BLaER1 treated with 17β-estradiol and CSF1 and Interleukin-3, amounts not matched to agents 10 nM and 100 nM (cell line): ENCODE measurements at regions not wholly inside any gene's neighbourhood (a gene's known extent, or its start where the extent isn't known, plus 50 kb on each side); places are given as distances from the start of the nearest gene placed in this dataset.

Source experiments
- H3K27ac ChIP-seq, 11 experiments: shearing (Covaris generic); formaldehyde crosslinking; 2 replicates each; pipeline ENCODE4 v1.8.1; 2022
- H3K27me3 ChIP-seq, 11 experiments: shearing (Covaris generic); formaldehyde crosslinking; 2 replicates each; pipeline ENCODE4 v1.8.1; 2022
- H3K36me3 ChIP-seq, 11 experiments: shearing (Covaris generic); formaldehyde crosslinking; 2 replicates each; pipeline ENCODE4 v1.8.1; 2022
- H3K4me1 ChIP-seq, 10 experiments: shearing (Covaris generic); formaldehyde crosslinking; 2 replicates each; pipeline ENCODE4 v1.8.1; 2022
- H3K4me2 ChIP-seq, 11 experiments: shearing (Covaris generic); formaldehyde crosslinking; 2 replicates each; pipeline ENCODE4 v1.8.1; 2022
- H3K4me3 ChIP-seq, 10 experiments: shearing (Covaris generic); formaldehyde crosslinking; 2 replicates each; pipeline ENCODE4 v1.8.1; 2022
- H3K9ac ChIP-seq, 11 experiments: shearing (Covaris generic); formaldehyde crosslinking; 2 replicates each; pipeline ENCODE4 v1.8.1; 2022
- H3K9me3 ChIP-seq, 11 experiments: shearing (Covaris generic); formaldehyde crosslinking; replicated peaks in 1 of 11; 2 replicates each; pipeline ENCODE4 v1.8.1; 2022
- H4K20me1 ChIP-seq, 11 experiments: shearing (Covaris generic); formaldehyde crosslinking; 2 replicates each; pipeline ENCODE4 v1.8.1; 2022
- Cebpa-rat ChIP-seq, 11 experiments: shearing (Covaris generic); IDR thresholded peaks; 2 replicates each; pipeline ENCODE4 v1.8.1; 2022

GRCh38 chr5:82603033-82603987, 325.2 kb upstream of the RPS23 start:
- Histone ChIP-seq H3K4me3 (no peak overlapping the region), H3K36me3 (no peaks in the 10 kb centered on the region), H3K9me3 (peaks cover 0 to 10% (median 0%) of the 10 kb centered on the region in 11 experiments; a peak in 1 of 22 replicates), H3K27ac (no peak overlapping the region), H3K4me1 (peaks cover 0 to 8% (median 0%) of the 10 kb centered on the region in 10 experiments; a peak in 2 of 20 replicates), H4K20me1 (no peaks in the 10 kb centered on the region), H3K27me3 (no peaks in the 10 kb centered on the region), H3K9ac (no peak overlapping the region), H3K4me2 (0 out of 22 replicates have a peak overlapping the region, but pooled peaks of 1 of the 11 experiments have one; percentile 18)
- TF ChIP-seq Cebpa-rat (IDR thresholded peaks at IDR 0.05), result no peak

- Histone ChIP-seq H3K4me2 (no peak overlapping the region), H3K27me3 (no peaks in the 10 kb centered on the region), H3K4me1 (peaks cover 0 to 8% (median 0%) of the 10 kb centered on the region in 10 experiments; a peak in 2 of 20 replicates), H3K27ac (no peak overlapping the region), H3K36me3 (no peaks in the 10 kb centered on the region), H3K9me3 (peaks cover 0 to 10% (median 0%) of the 10 kb centered on the region in 11 experiments; a peak in 1 of 22 replicates), H4K20me1 (no peaks in the 10 kb centered on the region), H3K9ac (no peak overlapping the region), H3K4me3 (no peak overlapping the region)
- no peak for TF ChIP-seq Cebpa-rat (IDR thresholded peaks at IDR 0.05)
Observed at GRCh38 chr5:82601861-82602260, 323.7 kb upstream of the RPS23 start.

GRCh38 chr5:82601077-82601476, 322.9 kb upstream of the RPS23 start:
- Histone ChIP-seq H4K20me1 (no peaks in the 10 kb centered on the region), H3K4me3 (no peak overlapping the region), H3K27me3 (no peaks in the 10 kb centered on the region), H3K36me3 (no peaks in the 10 kb centered on the region), H3K4me2 (no peak overlapping the region), H3K4me1 (peaks cover 0 to 8% (median 0%) of the 10 kb centered on the region in 10 experiments; a peak in 2 of 20 replicates), H3K9ac (no peak overlapping the region), H3K27ac (no peak overlapping the region), H3K9me3 (peaks cover 0 to 10% (median 0%) of the 10 kb centered on the region in 11 experiments; a peak in 1 of 22 replicates)
- TF ChIP-seq Cebpa-rat (IDR thresholded peaks at IDR 0.05), result no peak

GRCh38 chr5:82599692-82600091, 321.5 kb upstream of the RPS23 start:
- peaks cover 0 to 8% (median 0%) of the 10 kb centered on the region in 10 experiments; a peak in 2 of 20 replicates for H3K4me1 ChIP-seq
- no peaks in the 10 kb centered on the region for H3K9me3 ChIP-seq
- no peaks in the 10 kb centered on the region for H3K27me3 ChIP-seq
- H3K36me3 ChIP-seq, result no peaks in the 10 kb centered on the region
- H3K9ac ChIP-seq, result no peak overlapping the region
- H3K27ac ChIP-seq, result no peak overlapping the region
- no peaks in the 10 kb centered on the region for H4K20me1 ChIP-seq
- no peak overlapping the region for H3K4me3 ChIP-seq
- H3K4me2 ChIP-seq, result no peak overlapping the region
- no peak for TF ChIP-seq Cebpa-rat (IDR thresholded peaks at IDR 0.05)

GRCh38 chr5:82599030-82599429, 320.9 kb upstream of the RPS23 start:
- H3K36me3 ChIP-seq, result no peaks in the 10 kb centered on the region
- no peak overlapping the region for H3K4me2 ChIP-seq
- H3K4me3 ChIP-seq, result no peak overlapping the region
- no peaks in the 10 kb centered on the region for H3K9me3 ChIP-seq
- H3K4me1 ChIP-seq, result peaks cover 0 to 8% (median 0%) of the 10 kb centered on the region in 10 experiments; a peak in 2 of 20 replicates
- no peak overlapping the region for H3K27ac ChIP-seq
- H3K27me3 ChIP-seq, result no peaks in the 10 kb centered on the region
- no peaks in the 10 kb centered on the region for H4K20me1 ChIP-seq
- H3K9ac ChIP-seq, result no peak overlapping the region
- TF ChIP-seq Cebpa-rat (IDR thresholded peaks at IDR 0.05), result no peak

GRCh38 chr5:82597437-82597836, 319.3 kb upstream of the RPS23 start:
- no peak for TF ChIP-seq Cebpa-rat (IDR thresholded peaks at IDR 0.05)
- Histone ChIP-seq H3K27me3 (no peaks in the 10 kb centered on the region), H3K4me1 (no peaks in the 10 kb centered on the region), H3K27ac (no peak overlapping the region), H3K9me3 (no peaks in the 10 kb centered on the region), H4K20me1 (no peaks in the 10 kb centered on the region), H3K4me3 (no peak overlapping the region), H3K4me2 (no peak overlapping the region), H3K9ac (no peak overlapping the region), H3K36me3 (no peaks in the 10 kb centered on the region)

- Histone ChIP-seq H3K36me3 (no peaks in the 10 kb centered on the region), H3K4me3 (no peak overlapping the region), H3K4me1 (no peaks in the 10 kb centered on the region), H3K9me3 (no peaks in the 10 kb centered on the region), H3K4me2 (no peak overlapping the region), H3K9ac (no peak overlapping the region), H4K20me1 (no peaks in the 10 kb centered on the region), H3K27ac (no peak overlapping the region), H3K27me3 (no peaks in the 10 kb centered on the region)
- TF ChIP-seq Cebpa-rat (IDR thresholded peaks at IDR 0.05), result no peak
Observed at GRCh38 chr5:82596451-82596850, 318.3 kb upstream of the RPS23 start.

GRCh38 chr5:82595113-82595512, 317.0 kb upstream of the RPS23 start:
- TF ChIP-seq Cebpa-rat (IDR thresholded peaks at IDR 0.05), result no peak
- Histone ChIP-seq H3K36me3 (no peaks in the 10 kb centered on the region), H3K27me3 (no peaks in the 10 kb centered on the region), H3K4me1 (no peaks in the 10 kb centered on the region), H3K9me3 (no peaks in the 10 kb centered on the region), H3K27ac (no peak overlapping the region), H3K9ac (no peak overlapping the region), H3K4me2 (no peak overlapping the region), H3K4me3 (no peak overlapping the region), H4K20me1 (no peaks in the 10 kb centered on the region)

- H3K27me3 ChIP-seq, result no peaks in the 10 kb centered on the region
- no peak overlapping the region for H3K4me3 ChIP-seq
- no peak overlapping the region for H3K27ac ChIP-seq
- no peaks in the 10 kb centered on the region for H3K9me3 ChIP-seq
- no peak overlapping the region for H3K9ac ChIP-seq
- no peak for TF ChIP-seq Cebpa-rat (IDR thresholded peaks at IDR 0.05)
- H4K20me1 ChIP-seq, result no peaks in the 10 kb centered on the region
- no peaks in the 10 kb centered on the region for H3K4me1 ChIP-seq
- H3K4me2 ChIP-seq, result no peak overlapping the region
- H3K36me3 ChIP-seq, result no peaks in the 10 kb centered on the region
Observed at GRCh38 chr5:82594097-82594496, 315.9 kb upstream of the RPS23 start.

GRCh38 chr5:82593481-82593880, 315.3 kb upstream of the RPS23 start:
- no peaks in the 10 kb centered on the region for H3K4me1 ChIP-seq

More at GRCh38 chr5:82593481-82593880, 315.3 kb upstream of the RPS23 start:
- no peak overlapping the region for H3K4me2 ChIP-seq
- TF ChIP-seq Cebpa-rat (IDR thresholded peaks at IDR 0.05), result no peak
- no peaks in the 10 kb centered on the region for H4K20me1 ChIP-seq
- no peaks in the 10 kb centered on the region for H3K9me3 ChIP-seq
- no peaks in the 10 kb centered on the region for H3K27me3 ChIP-seq
- H3K9ac ChIP-seq, result no peak overlapping the region
- H3K36me3 ChIP-seq, result no peaks in the 10 kb centered on the region
- H3K27ac ChIP-seq, result no peak overlapping the region
- H3K4me3 ChIP-seq, result no peak overlapping the region
